ENCODE measurements at regions not wholly inside any gene's neighbourhood (a gene's known extent, or its start where the extent isn't known, plus 50 kb on each side); places are given as distances from the start of the nearest gene placed in this dataset.
"Not testable (repeated sequence)": the region's sequence is repeated elsewhere in the genome, so short reads cannot be mapped to it uniquely, and the experiment has no call there.

DNA sequence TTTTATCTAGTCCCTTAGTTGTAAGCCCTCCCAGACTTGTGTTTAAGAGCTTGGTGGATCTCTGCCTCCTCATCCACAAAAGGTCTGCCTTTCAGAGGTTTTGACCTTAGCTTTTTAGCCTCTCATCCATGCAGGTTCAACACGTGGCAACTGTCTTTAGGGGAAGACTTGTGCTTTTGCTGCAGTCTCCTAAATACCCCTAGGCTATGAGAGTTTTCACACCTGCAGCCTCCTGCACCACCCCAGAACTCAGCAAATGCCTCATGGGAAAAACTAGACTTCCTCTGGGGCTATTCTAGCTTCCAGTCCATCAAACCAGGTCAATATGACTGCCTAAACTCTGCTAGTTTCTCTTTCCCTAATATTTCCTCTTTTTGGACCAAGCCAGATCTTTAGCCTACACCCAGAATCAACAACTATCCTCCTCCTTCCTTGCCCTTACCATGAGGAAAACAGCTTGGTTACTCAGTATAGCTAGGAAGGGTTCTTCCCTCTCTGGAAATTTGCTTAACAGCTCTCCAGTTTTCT is 132.3 kb upstream of the RIOK3 start:
- no peak for DNase-seq (ENCODE audit: low read depth)
- H3K4me3 ChIP-seq (ENCODE audit: low read depth, low read length): no peak overlapping the region
- TF ChIP-seq, protein P1, sequence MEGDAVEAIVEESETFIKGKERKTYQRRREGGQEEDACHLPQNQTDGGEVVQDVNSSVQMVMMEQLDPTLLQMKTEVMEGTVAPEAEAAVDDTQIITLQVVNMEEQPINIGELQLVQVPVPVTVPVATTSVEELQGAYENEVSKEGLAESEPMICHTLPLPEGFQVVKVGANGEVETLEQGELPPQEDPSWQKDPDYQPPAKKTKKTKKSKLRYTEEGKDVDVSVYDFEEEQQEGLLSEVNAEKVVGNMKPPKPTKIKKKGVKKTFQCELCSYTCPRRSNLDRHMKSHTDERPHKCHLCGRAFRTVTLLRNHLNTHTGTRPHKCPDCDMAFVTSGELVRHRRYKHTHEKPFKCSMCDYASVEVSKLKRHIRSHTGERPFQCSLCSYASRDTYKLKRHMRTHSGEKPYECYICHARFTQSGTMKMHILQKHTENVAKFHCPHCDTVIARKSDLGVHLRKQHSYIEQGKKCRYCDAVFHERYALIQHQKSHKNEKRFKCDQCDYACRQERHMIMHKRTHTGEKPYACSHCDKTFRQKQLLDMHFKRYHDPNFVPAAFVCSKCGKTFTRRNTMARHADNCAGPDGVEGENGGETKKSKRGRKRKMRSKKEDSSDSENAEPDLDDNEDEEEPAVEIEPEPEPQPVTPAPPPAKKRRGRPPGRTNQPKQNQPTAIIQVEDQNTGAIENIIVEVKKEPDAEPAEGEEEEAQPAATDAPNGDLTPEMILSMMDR (IDR thresholded peaks at IDR 0.05; ENCODE audit: low read depth, low read length, missing control alignments): no peak

DNA sequence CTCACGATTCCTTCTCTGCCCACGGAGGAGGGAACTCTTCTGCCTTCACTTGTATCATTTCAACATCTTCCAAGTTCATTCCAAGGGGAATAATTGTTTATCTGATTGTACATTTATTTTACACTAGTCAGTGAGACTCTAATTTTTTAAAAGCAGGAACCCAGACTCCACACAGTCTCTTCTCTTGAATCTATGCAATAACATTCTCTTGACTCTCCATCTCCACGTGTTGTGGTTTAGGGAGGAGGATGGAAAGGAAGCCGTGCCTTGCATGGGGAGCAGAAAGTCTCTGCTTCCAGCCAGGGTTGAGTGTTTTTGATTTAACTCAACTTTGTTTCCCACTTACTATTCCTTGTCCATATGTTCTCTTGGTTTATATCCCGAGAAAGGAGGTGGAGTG is 131.1 kb upstream of the RIOK3 start:
- TF ChIP-seq, protein P1 (IDR thresholded peaks at IDR 0.05; ENCODE audit: low read depth, low read length, missing control alignments): no peak
- H3K4me3 ChIP-seq (ENCODE audit: low read depth, low read length): no peak overlapping the region
- DNase-seq (ENCODE audit: low read depth): no peak

- TF ChIP-seq, protein P1 (IDR thresholded peaks at IDR 0.05; ENCODE audit: low read depth, low read length, missing control alignments): no peak
- DNase-seq (ENCODE audit: low read depth): no peak
- no peak overlapping the region for H3K4me3 ChIP-seq (ENCODE audit: low read depth, low read length)
Observed at GRCh38 chr18:23324056-23324811, 128.9 kb upstream of the RIOK3 start.

DNA sequence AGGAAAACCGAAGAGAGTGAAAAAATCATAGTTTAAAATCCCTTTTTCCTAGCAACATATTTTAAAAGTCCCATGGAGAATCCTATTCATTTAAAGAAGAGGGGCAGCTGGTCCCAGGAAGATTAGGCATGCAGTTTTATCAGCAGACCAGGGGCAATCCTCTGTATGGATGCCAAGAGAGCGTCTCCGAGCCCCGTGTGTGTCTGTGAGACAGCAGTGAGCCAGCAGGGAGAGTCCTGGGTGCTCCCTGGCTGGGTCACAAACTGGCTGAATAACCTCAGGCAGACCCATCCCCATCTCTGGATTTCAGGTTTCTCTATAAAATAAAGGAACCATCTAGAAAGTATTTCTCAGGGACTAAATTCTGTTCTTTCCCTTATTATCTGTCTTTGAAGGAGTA is 128.2 kb upstream of the RIOK3 start:
- no peak for DNase-seq (ENCODE audit: low read depth)
- TF ChIP-seq, protein P1 (IDR thresholded peaks at IDR 0.05; ENCODE audit: low read depth, low read length, missing control alignments): no peak

GRCh38 chr18:23329671-23330070 is 123.4 kb upstream of the RIOK3 start:
- DNase-seq (ENCODE audit: low read depth); H3K4me3 ChIP-seq (ENCODE audit: low read depth, low read length): not testable (repeated sequence)

More for the DNA sequence above, 128.2 kb upstream of the RIOK3 start:
- no peak overlapping the region for H3K4me3 ChIP-seq (ENCODE audit: low read depth, low read length)

- H3K4me3 ChIP-seq (ENCODE audit: low read depth, low read length): no peak overlapping the region
- TF ChIP-seq, protein P1 (IDR thresholded peaks at IDR 0.05; ENCODE audit: low read depth, low read length, missing control alignments): no peak
- DNase-seq (ENCODE audit: low read depth): peak; percentile 31
Observed at GRCh38 chr18:23330423-23330822, 122.7 kb upstream of the RIOK3 start.

GRCh38 chr18:23331091-23331920 is 121.8 kb upstream of the RIOK3 start:
- no peak overlapping the region for H3K4me3 ChIP-seq (ENCODE audit: low read depth, low read length)
- TF ChIP-seq, protein P1 (IDR thresholded peaks at IDR 0.05; ENCODE audit: low read depth, low read length, missing control alignments): no peak
- no peak for DNase-seq (ENCODE audit: low read depth)
